GM12878 (cell line): ENCODE measurements at regions not wholly inside any gene's neighbourhood (a gene's known extent, or its start where the extent isn't known, plus 50 kb on each side); places are given as distances from the start of the nearest gene placed in this dataset.

ENCODE experiments used
- ATAC-seq: fragments of 200-7000 bp; cut with Tn5 transposase; 3 replicates; pipeline ENCODE4 v1.9.1; 2020; ENCODE audit warnings: mild to moderate bottlenecking, moderate library complexity
- BruUV-seq: library from RNA; stranded (reverse); fragments of 400-500 nt; replicated peaks from 2 replicates; lab custom pipeline; 2021; lab: Mats Ljungman, UMichigan
- CTCF ChIA-PET: fragments of 300-600 bp; sonication (Branson Sonifier 250); formaldehyde crosslinking; extraction: SDS; loops from one replicate; lab custom pipeline; 2021; ENCODE audit warnings: inconsistent platforms; lab: Yijun Ruan, JAX
- POLR2A ChIA-PET: fragments of 350-600 bp; formaldehyde crosslinking; extraction: SDS; loops from one replicate; lab custom pipeline; 2021; ENCODE audit warnings: inconsistent platforms; lab: Charles Lee
- RAD21 ChIA-PET: fragments of 300-600 bp; sonication (Branson Sonifier 250); formaldehyde crosslinking; loops from one replicate; lab custom pipeline; 2023; ENCODE audit warnings: antibody characterized with exemption; ENCODE audit not compliant: unreplicated experiment; lab: Charles Lee
- SMC1A ChIA-PET: fragments of 300-600 bp; sonication (Branson Sonifier 250); formaldehyde crosslinking; loops from one replicate; lab custom pipeline; 2023; ENCODE audit not compliant: unreplicated experiment, uncharacterized antibody; lab: Charles Lee
- DNase-seq: peaks from one replicate; pipeline ENCODE4 v3.0.0-alpha.2; 2011; ENCODE audit warnings: low read depth, low spot score
- FAIRE-seq: peaks from 3 replicates; lab custom pipeline; 2011; peaks lifted over from hg19 to GRCh38; lab: Jason Lieb, UNC
- H2AFZ ChIP-seq: 2 replicates; pipeline ENCODE4 v1.6.0; 2011; ENCODE audit warnings: low read depth, low read length, control low read depth; ENCODE audit not compliant: control insufficient read depth
- H3K27ac ChIP-seq: 2 replicates; pipeline ENCODE4 v1.5.1; 2011; ENCODE audit warnings: control low read depth; ENCODE audit not compliant: control insufficient read depth, insufficient read depth
- H3K27me3 ChIP-seq, 2 experiments: replicated peaks in 1 of 2; 2 replicates each; pipeline versions ENCODE4 v1.6.0 to v1.6.1; 2011; ENCODE audit warnings: low read length in 1 of 2; ENCODE audit not compliant: control insufficient read depth in 2 of 2, insufficient read depth in 2 of 2
- H3K36me3 ChIP-seq, 2 experiments: 2 replicates each; pipeline ENCODE4 v1.5.1; 2011; ENCODE audit warnings: low read length in 1 of 2; ENCODE audit not compliant: control insufficient read depth in 2 of 2, insufficient read depth in 2 of 2
- H3K4me1 ChIP-seq: 2 replicates; pipeline ENCODE4 v1.6.1; 2011; ENCODE audit warnings: mild to moderate bottlenecking, low read length, moderate library complexity, mixed read lengths; ENCODE audit not compliant: control insufficient read depth, insufficient read depth
- H3K4me2 ChIP-seq: 2 replicates; pipeline ENCODE4 v1.6.0; 2011; ENCODE audit warnings: control low read depth; ENCODE audit not compliant: control insufficient read depth, insufficient read depth
- H3K4me3 ChIP-seq: fragments of 200-600 bp; sonication (generic); 2 replicates; pipeline ENCODE4 v1.5.1; 2016
- H3K79me2 ChIP-seq: 2 replicates; pipeline ENCODE4 v1.6.0; 2011; ENCODE audit warnings: low read length; ENCODE audit not compliant: control insufficient read depth, insufficient read depth
- H3K9ac ChIP-seq: 2 replicates; pipeline ENCODE4 v1.8.0; 2011; ENCODE audit warnings: low read length, control low read depth, mixed read lengths; ENCODE audit not compliant: control insufficient read depth, insufficient read depth
- H3K9me3 ChIP-seq: replicated peaks from 3 replicates; pipeline ENCODE4 v1.5.1; 2011; ENCODE audit warnings: mild to moderate bottlenecking, low read length; ENCODE audit not compliant: control insufficient read depth, insufficient read depth
- H4K20me1 ChIP-seq: 2 replicates; pipeline ENCODE4 v1.6.0; 2011; ENCODE audit not compliant: control insufficient read depth, insufficient read depth
- CBX5 ChIP-seq: sonication (generic); IDR thresholded peaks from 2 replicates; pipeline ENCODE4 v1.6.1; 2016; ENCODE audit warnings: low read depth, moderate library complexity, mild to moderate bottlenecking, inconsistent platforms
- E2F4 ChIP-seq: IDR thresholded peaks from 2 replicates; pipeline ENCODE4 v1.6.1; 2012; ENCODE audit warnings: low read depth, low read length, improper control_type of control experiment
- FOS ChIP-seq: IDR thresholded peaks from 3 replicates; pipeline ENCODE4 v1.6.1; 2011; ENCODE audit warnings: borderline replicate concordance; ENCODE audit not compliant: insufficient read length; ENCODE audit errors: extremely low read depth
- FOXK2 ChIP-seq: fragments of 450-650 bp; IDR thresholded peaks from 2 replicates; pipeline ENCODE4 v1.6.1; 2017; ENCODE audit warnings: mild to moderate bottlenecking, moderate library complexity
- FOXM1 ChIP-seq: IDR thresholded peaks from 2 replicates; pipeline ENCODE4 v1.6.1; 2012; ENCODE audit warnings: low read depth, mild to moderate bottlenecking, inconsistent platforms, low read length, moderate library complexity
- GABPA ChIP-seq: IDR thresholded peaks from 2 replicates; pipeline ENCODE4 v1.6.1; 2014; ENCODE audit warnings: antibody characterized with exemption, low read depth, mild to moderate bottlenecking, inconsistent platforms
- IKZF1 ChIP-seq: fragments of 450-650 bp; conservative IDR thresholded peaks from 2 replicates; pipeline ENCODE4 v1.6.1; 2017; ENCODE audit warnings: antibody characterized with exemption, mild to moderate bottlenecking
- JUND ChIP-seq: IDR thresholded peaks from 2 replicates; pipeline ENCODE4 v1.6.1; 2012; ENCODE audit warnings: low read depth, mild to moderate bottlenecking, low read length, improper control_type of control experiment, moderate library complexity
- MXI1 ChIP-seq: fragments of 150-350 bp; IDR thresholded peaks from 2 replicates; pipeline ENCODE4 v1.6.1; 2011; ENCODE audit warnings: low read depth, mild to moderate bottlenecking, inconsistent platforms, low read length, improper control_type of control experiment
- MYB ChIP-seq: fragments of 150-350 bp; IDR thresholded peaks from 2 replicates; pipeline ENCODE4 v1.6.1; 2014; ENCODE audit warnings: mild to moderate bottlenecking, low read depth, low read length, borderline replicate concordance
- NR2F1 ChIP-seq: fragments of 450-650 bp; conservative IDR thresholded peaks from 2 replicates; pipeline ENCODE4 v1.6.1; 2017; ENCODE audit warnings: mild to moderate bottlenecking
- SMARCA5 ChIP-seq: fragments of 450-650 bp; IDR thresholded peaks from 2 replicates; pipeline ENCODE4 v1.6.1; 2017; ENCODE audit warnings: mild to moderate bottlenecking
- USF2 ChIP-seq: IDR thresholded peaks from 2 replicates; pipeline ENCODE4 v1.6.1; 2011; ENCODE audit warnings: low read depth, low read length, improper control_type of control experiment, borderline replicate concordance
- WRNIP1 ChIP-seq: IDR thresholded peaks from 2 replicates; pipeline ENCODE4 v1.6.1; 2011; ENCODE audit warnings: low read depth, low read length, improper control_type of control experiment, borderline replicate concordance
- ZNF274 ChIP-seq: IDR thresholded peaks from one replicate; pipeline ENCODE4 v1.8.0; 2011; ENCODE audit not compliant: insufficient read length, insufficient read depth
- WGBS: methylation state at CpG from one replicate; pipeline ENCODE4 v1.1.6; 2016; ENCODE audit warnings: low lambda C conversion rate; ENCODE audit not compliant: insufficient replicate concordance, insufficient coverage; ENCODE audit errors: missing lambda C conversion rate; 5-methylcytosine and 5-hydroxymethylcytosine counted together
- in situ Hi-C: fragments of 300-500 bp; cut with MboI; formaldehyde crosslinking; loops from 9 replicates; pipeline ENCODE4 v1.14.3; 2018; ENCODE audit warnings: mixed read lengths
- intact Hi-C: fragments of 100-400 bp; cut with micrococcal nuclease; formaldehyde crosslinking; loops from one replicate; pipeline ENCODE4 v1.14.2; 2022; ENCODE audit not compliant: unreplicated experiment

DNA sequence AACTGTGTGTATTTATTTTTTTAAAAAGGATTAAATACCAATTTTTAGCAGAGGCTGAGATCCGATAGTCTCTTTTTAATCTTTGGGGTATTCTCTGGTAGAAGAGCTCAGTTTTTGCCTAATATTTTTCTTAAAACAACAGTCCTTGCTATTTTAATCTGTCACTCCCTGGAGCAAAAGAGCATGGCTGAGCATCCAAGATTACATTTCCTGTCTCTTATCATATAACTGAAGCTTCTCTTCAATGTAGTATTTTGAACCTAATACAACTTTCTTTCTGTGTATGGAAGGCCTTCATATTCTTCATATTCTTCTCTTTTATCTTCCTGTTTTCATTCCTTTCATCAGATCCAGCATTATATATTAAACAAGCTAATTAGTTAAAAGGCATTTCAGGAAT lies 293.7 kb downstream of the NSUN3 start:
- POLR2A ChIA-PET: no interaction called here
- H2AFZ ChIP-seq: no peak overlapping the region
- BruUV-seq: no TSS peak
- SMC1A ChIA-PET: interaction anchor here (0.6 to 1.3 kb wide), 4 partner anchors 14 to 1046 kb away, joined by 3 to 6 read pairs (median 4); no protein-coding TSS in a partner anchor
- no peaks in the 10 kb centered on the region for H3K9me3 ChIP-seq
- DNase-seq (no peak), ATAC-seq (no peak), FAIRE-seq (no peak)
- 44% methylated on average over 1 of the region's 1 CpG for WGBS
- no peaks in the 10 kb centered on the region for H3K4me1 ChIP-seq
- no peak overlapping the region for H3K4me2 ChIP-seq
- no peak overlapping the region for H3K4me3 ChIP-seq
- intact Hi-C loops: no loop called here
- no peaks in the 10 kb centered on the region for H3K36me3 ChIP-seq
- CTCF ChIA-PET: no interaction called here
- RAD21 ChIA-PET: no interaction called here
- no peak overlapping the region for H3K9ac ChIP-seq
- in situ Hi-C loops: loop anchor here (25.0 kb wide), 1 partner anchor 106 kb away; no protein-coding TSS in a partner anchor
- TF ChIP-seq SMARCA5: no peak
- no peak for TF ChIP-seq JUND
- TF ChIP-seq GABPA: no peak
- no peak for TF ChIP-seq CBX5
- TF ChIP-seq MXI1: no peak
- no peak for TF ChIP-seq MYB
- no peak for TF ChIP-seq FOS
- no peak for TF ChIP-seq FOXK2
- TF ChIP-seq WRNIP1: no peak
- TF ChIP-seq FOXM1: no peak
- TF ChIP-seq NR2F1: no peak
- no peak for TF ChIP-seq USF2
- no peak for TF ChIP-seq E2F4
- TF ChIP-seq ZNF274: no peak
- TF ChIP-seq IKZF1: no peak
- TF ChIP-seq, all 136 proteins: peak for 0
- Histone ChIP-seq H3K79me2 (no peaks in the 10 kb centered on the region), H3K27me3 (no peaks in the 10 kb centered on the region), H4K20me1 (no peaks in the 10 kb centered on the region), H3K27ac (no peak overlapping the region)
